Jurkat, Clone E6-1 (cell line): ENCODE measurements at regions not wholly inside any gene's neighbourhood (a gene's known extent, or its start where the extent isn't known, plus 50 kb on each side); places are given as distances from the start of the nearest gene placed in this dataset.
"Not testable (repeated sequence)": the region's sequence is repeated elsewhere in the genome, so short reads cannot be mapped to it uniquely, and the experiment has no call there.

Source experiments
- DNase-seq: peaks from one replicate; pipeline ENCODE4 v3.0.0-alpha.2; 2011; ENCODE audit warnings: low read depth, low spot score
- H3K4me3 ChIP-seq: 2 replicates; pipeline ENCODE4 v1.5.1; 2011; ENCODE audit warnings: mild to moderate bottlenecking, low read length, control low read depth, moderate library complexity

GRCh38 chr2:180238729-180239128 is 231.6 kb upstream of the CWC22 start:
- H3K4me3 ChIP-seq, result no peak overlapping the region
- no peak for DNase-seq

GRCh38 chr2:180236061-180236460 is 229.0 kb upstream of the CWC22 start:
- H3K4me3 ChIP-seq, DNase-seq: not testable (repeated sequence)

GRCh38 chr2:180235506-180235905 is 228.4 kb upstream of the CWC22 start:
- DNase-seq, H3K4me3 ChIP-seq: not testable (repeated sequence)

- not testable (repeated sequence) for H3K4me3 ChIP-seq, DNase-seq
Observed at GRCh38 chr2:180234991-180235390, 227.9 kb upstream of the CWC22 start.

GRCh38 chr2:180231015-180231414 is 223.9 kb upstream of the CWC22 start:
- no peak for DNase-seq

GRCh38 chr2:180227461-180227860 is 220.4 kb upstream of the CWC22 start:
- DNase-seq, result no peak
- H3K4me3 ChIP-seq, result no peak overlapping the region

More at GRCh38 chr2:180231015-180231414, 223.9 kb upstream of the CWC22 start:
- H3K4me3 ChIP-seq, result no peak overlapping the region

- no peak overlapping the region for H3K4me3 ChIP-seq
- no peak for DNase-seq
Observed at GRCh38 chr2:180225118-180225517, 218.0 kb upstream of the CWC22 start.

GRCh38 chr2:180222644-180223043 is 215.5 kb upstream of the CWC22 start:
- no peak for DNase-seq
- no peak overlapping the region for H3K4me3 ChIP-seq

GRCh38 chr2:180219491-180219890 is 212.4 kb upstream of the CWC22 start:
- no peak for DNase-seq
- H3K4me3 ChIP-seq, result no peak overlapping the region

GRCh38 chr2:180208841-180209240 is 201.7 kb upstream of the CWC22 start:
- no peak overlapping the region for H3K4me3 ChIP-seq
- DNase-seq, result no peak

- DNase-seq, result no peak
- no peak overlapping the region for H3K4me3 ChIP-seq
Observed at GRCh38 chr2:180205621-180206235, 198.6 kb upstream of the CWC22 start.

GRCh38 chr2:180203972-180204371 is 196.9 kb upstream of the CWC22 start:
- H3K4me3 ChIP-seq, result no peak overlapping the region
- DNase-seq, result no peak

- H3K4me3 ChIP-seq, result no peak overlapping the region
- no peak for DNase-seq
Observed at GRCh38 chr2:180202467-180202951, 195.4 kb upstream of the CWC22 start.

GRCh38 chr2:180196419-180196977 is 189.4 kb upstream of the CWC22 start:
- no peak for DNase-seq
- H3K4me3 ChIP-seq, result no peak overlapping the region

- no peak overlapping the region for H3K4me3 ChIP-seq
- DNase-seq, result no peak
Observed at GRCh38 chr2:180195847-180196246, 188.8 kb upstream of the CWC22 start.

GRCh38 chr2:180191432-180192124 is 184.5 kb upstream of the CWC22 start:
- no peak overlapping the region for H3K4me3 ChIP-seq
- DNase-seq, result no peak

- DNase-seq, result no peak
- H3K4me3 ChIP-seq, result no peak overlapping the region
Observed at GRCh38 chr2:180190851-180191250, 183.8 kb upstream of the CWC22 start.

GRCh38 chr2:180187611-180188010 is 180.5 kb upstream of the CWC22 start:
- DNase-seq, result no peak
- H3K4me3 ChIP-seq, result no peak overlapping the region

- DNase-seq, result no peak
Observed at GRCh38 chr2:180184506-180184905, 177.4 kb upstream of the CWC22 start.

GRCh38 chr2:180180511-180180910 is 173.4 kb upstream of the CWC22 start:
- H3K4me3 ChIP-seq, result no peak overlapping the region
- no peak for DNase-seq

More at GRCh38 chr2:180184506-180184905, 177.4 kb upstream of the CWC22 start:
- no peak overlapping the region for H3K4me3 ChIP-seq
